HepG2 (cell line): ENCODE measurements at regions not wholly inside any gene's neighbourhood (a gene's known extent, or its start where the extent isn't known, plus 50 kb on each side); places are given as distances from the start of the nearest gene placed in this dataset.

Experiments used
- ATAC-seq: fragments of 200-7000 bp; cut with Tn5 transposase; 3 replicates; pipeline ENCODE4 v1.9.1; 2020; ENCODE audit warnings: mild to moderate bottlenecking, moderate library complexity
- BruUV-seq: library from RNA; stranded (reverse); fragments of 400-500 nt; replicated peaks from 2 replicates; lab custom pipeline; 2021; lab: Mats Ljungman, UMichigan
- CTCF ChIA-PET: fragments of 300-600 bp; formaldehyde crosslinking; extraction: SDS; loops from one replicate; lab custom pipeline; 2021; ENCODE audit warnings: low total read pairs, inconsistent platforms, low intra/inter-chr PET ratio; lab: Yijun Ruan, JAX
- POLR2A ChIA-PET: fragments of 350-600 bp; sonication (Branson Sonifier 250); formaldehyde crosslinking; loops from one replicate; lab custom pipeline; 2020; ENCODE audit warnings: antibody characterized with exemption, inconsistent platforms; lab: Yijun Ruan, JAX
- DNase-seq: peaks from one replicate; pipeline ENCODE4 v3.0.0-alpha.2; 2015; ENCODE audit warnings: low spot score
- FAIRE-seq: peaks from 3 replicates; lab custom pipeline; 2011; peaks lifted over from hg19 to GRCh38; lab: Jason Lieb, UNC
- H2AFZ ChIP-seq: one replicate; pipeline ENCODE4 v1.6.1; 2011; ENCODE audit warnings: low read length, inconsistent platforms
- H3K27ac ChIP-seq: fragments of 300-600 bp; 3 replicates; pipeline ENCODE4 v1.8.0; 2011; ENCODE audit warnings: mixed run types, mild to moderate bottlenecking, mixed read lengths, low read length, inconsistent platforms; ENCODE audit not compliant: insufficient read depth; ENCODE audit errors: extremely low read length
- H3K27me3 ChIP-seq, 2 experiments: fragments of 200-600 bp in 1 of 2; 2 replicates in 1 of 2; 3 replicates in 1 of 2; pipeline versions ENCODE4 v1.6.0 to v1.8.0; 2011; ENCODE audit warnings: low read length in 2 of 2, mild to moderate bottlenecking in 2 of 2, moderate library complexity in 2 of 2, inconsistent platforms in 1 of 2; ENCODE audit not compliant: insufficient read depth in 2 of 2, control insufficient read depth in 1 of 2
- H3K36me3 ChIP-seq, 2 experiments: fragments of 200-600 bp in 1 of 2; replicated peaks in 1 of 2; 2 replicates in 1 of 2; 3 replicates in 1 of 2; pipeline versions ENCODE4 v1.5.1 to v1.8.0; 2011; ENCODE audit warnings: low read length in 2 of 2, inconsistent platforms in 1 of 2; ENCODE audit not compliant: insufficient read depth in 2 of 2, control insufficient read depth in 1 of 2
- H3K4me1 ChIP-seq: 2 replicates; pipeline ENCODE4 v1.5.1; 2012; ENCODE audit warnings: low read length, inconsistent platforms; ENCODE audit not compliant: insufficient read depth
- H3K4me2 ChIP-seq: 2 replicates; pipeline ENCODE4 v1.6.0; 2011; ENCODE audit warnings: low read depth, low read length, inconsistent platforms
- H3K4me3 ChIP-seq, 3 experiments: fragments of 200-600 bp in 1 of 3; sonication (generic), shearing (Covaris generic) in 1 of 3; replicated peaks in 1 of 3; 2 replicates each; pipeline ENCODE4 v1.5.1; 2011 to 2016; ENCODE audit warnings: low read length in 3 of 3, inconsistent platforms in 2 of 3, low read depth in 2 of 3, mild to moderate bottlenecking in 2 of 3, control low read depth in 1 of 3, mixed read lengths in 1 of 3; ENCODE audit not compliant: insufficient read depth in 1 of 3
- H3K79me2 ChIP-seq: one replicate; pipeline ENCODE4 v1.6.1; 2011; ENCODE audit warnings: low read length, inconsistent platforms; ENCODE audit not compliant: insufficient read depth
- H3K9ac ChIP-seq: 2 replicates; pipeline ENCODE4 v1.6.0; 2011; ENCODE audit warnings: mild to moderate bottlenecking, low read depth, low read length, inconsistent platforms; ENCODE audit not compliant: insufficient read depth
- H3K9me3 ChIP-seq: 2 replicates; pipeline ENCODE4 v1.5.1; 2012; ENCODE audit warnings: mild to moderate bottlenecking, low read length
- H4K20me1 ChIP-seq: 2 replicates; pipeline ENCODE4 v1.6.0; 2011; ENCODE audit warnings: inconsistent platforms, mild to moderate bottlenecking, low read length, moderate library complexity; ENCODE audit not compliant: insufficient read depth
- ATF7-NPFF ChIP-seq: sonication (generic); formaldehyde crosslinking; IDR thresholded peaks from 2 replicates; pipeline ENCODE4 v1.8.1; 2023; ENCODE audit warnings: mild to moderate bottlenecking, low read depth, missing genetic modification reagents, moderate library complexity
- EED ChIP-seq: sonication (generic); formaldehyde crosslinking; IDR thresholded peaks from 2 replicates; pipeline ENCODE4 v1.5.0; 2020; ENCODE audit warnings: mild to moderate bottlenecking, missing genetic modification reagents
- MED8 ChIP-seq: sonication (generic); formaldehyde crosslinking; IDR thresholded peaks from 2 replicates; pipeline ENCODE4 v1.8.1; 2023; ENCODE audit warnings: mild to moderate bottlenecking, missing genetic modification reagents; ENCODE audit not compliant: insufficient replicate concordance
- RAD51 ChIP-seq: fragments of 450-650 bp; IDR thresholded peaks from 2 replicates; pipeline ENCODE4 v1.6.1; 2016; ENCODE audit warnings: borderline replicate concordance
- WGBS: methylation state at CpG from one replicate; pipeline ENCODE4 v1.1.6; 2017; ENCODE audit warnings: low lambda C conversion rate; 5-methylcytosine and 5-hydroxymethylcytosine counted together
- in situ Hi-C: cut with HindIII; loops from 2 replicates; pipeline ENCODE4 v1.10.0; 2017; ENCODE audit warnings: low pct_unique_long_range_greater_than_20kb; ENCODE audit not compliant: extremely low pct_ligation_motif_present
- intact Hi-C: fragments of 100-400 bp; cut with micrococcal nuclease; formaldehyde crosslinking; loops from one replicate; pipeline ENCODE4 v1.10.0; 2022; ENCODE audit not compliant: unreplicated experiment

GRCh38 chr20:56952258-56953047 is 314.0 kb downstream of the BMP7 start:
- H3K4me1 ChIP-seq: no peaks in the 10 kb centered on the region
- DNase-seq (no peak), ATAC-seq (no peak; the same call in 2 of the 3 replicates), FAIRE-seq (no peak)
- 26% methylated on average over 19 of the region's 19 CpGs for WGBS
- no peaks in the 10 kb centered on the region for H4K20me1 ChIP-seq
- no TSS peak for BruUV-seq
- no peaks in the 10 kb centered on the region for H3K9me3 ChIP-seq
- H2AFZ ChIP-seq: no peak overlapping the region
- intact Hi-C loops (no loop called here), in situ Hi-C loops (no loop called here)
- peaks cover 12 to 69% of the 10 kb centered on the region in 2 experiments; a peak in 4 of 5 replicates for H3K27me3 ChIP-seq
- no peaks in the 10 kb centered on the region for H3K79me2 ChIP-seq
- POLR2A ChIA-PET: no interaction called here
- no peak overlapping the region for H3K27ac ChIP-seq
- H3K4me2 ChIP-seq: no peak overlapping the region
- TF ChIP-seq RAD51 (peak; percentile 82; the same call in 1 of the 2 replicates), MED8 (CRISPR knock-in tag) (no peak)
- no peaks in the 10 kb centered on the region for H3K36me3 ChIP-seq
- no peak overlapping the region for H3K9ac ChIP-seq
- CTCF ChIA-PET: no interaction called here
- H3K4me3 ChIP-seq: no peak overlapping the region

DNA sequence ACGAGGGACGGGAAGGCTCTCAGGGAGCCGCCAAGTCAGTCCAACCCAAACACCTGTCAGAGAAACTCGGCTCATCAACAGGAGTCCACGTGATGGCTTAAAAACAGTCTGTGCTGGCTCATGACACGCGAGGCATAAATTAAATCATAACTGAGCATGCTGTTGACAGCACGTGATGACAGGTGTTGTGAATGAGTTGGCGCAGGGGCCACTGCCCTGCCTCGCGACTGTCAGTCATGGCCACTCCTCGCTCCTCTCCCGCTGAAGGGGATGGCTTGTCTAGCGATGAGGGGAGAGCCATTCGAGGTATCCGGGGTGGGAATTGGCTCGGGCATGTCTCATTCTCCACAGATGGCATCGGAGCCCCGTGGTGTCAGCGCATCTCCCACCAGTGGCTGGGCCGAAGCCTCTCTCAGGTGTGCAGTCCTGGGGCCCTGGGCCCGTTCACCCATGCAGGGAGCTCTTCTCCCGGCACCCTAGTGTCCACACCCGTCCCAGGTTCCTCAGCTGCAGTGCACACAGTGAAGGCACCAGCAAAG is 313.3 kb downstream of the BMP7 start:
- ATAC-seq: no peak
- intact Hi-C loops: no loop called here

More for the DNA sequence above, 313.3 kb downstream of the BMP7 start:
- no TSS peak for BruUV-seq
- H3K9ac ChIP-seq: no peak overlapping the region
- no peaks in the 10 kb centered on the region for H3K79me2 ChIP-seq
- no peaks in the 10 kb centered on the region for H4K20me1 ChIP-seq
- no peak overlapping the region for H2AFZ ChIP-seq
- no peaks in the 10 kb centered on the region for H3K4me1 ChIP-seq
- no peaks in the 10 kb centered on the region for H3K36me3 ChIP-seq
- H3K9me3 ChIP-seq: no peaks in the 10 kb centered on the region
- no peak for FAIRE-seq
- TF ChIP-seq ATF7-NPFF (CRISPR knock-in tag) (no peak), EED (0 out of 2 replicates have a peak, but pooled peaks have one; percentile 54)
- TF ChIP-seq, all 625 proteins: peak for 1
- POLR2A ChIA-PET: no interaction called here
- Histone ChIP-seq H3K4me3 (no peak overlapping the region), H3K4me2 (no peak overlapping the region), H3K27me3 (peaks cover 11 to 71% of the 10 kb centered on the region in 2 experiments; a peak in 4 of 5 replicates), H3K27ac (no peak overlapping the region)
- no peak for DNase-seq
- CTCF ChIA-PET: no interaction called here
- WGBS: 25% methylated on average over 22 of the region's 24 CpGs
- in situ Hi-C loops: no loop called here
